HG03469 (cell line): ENCODE measurements at regions not wholly inside any gene's neighbourhood (a gene's known extent, or its start where the extent isn't known, plus 50 kb on each side); places are given as distances from the start of the nearest gene placed in this dataset.

Source experiments
- ATAC-seq: cut with Tn5 transposase; IDR thresholded peaks from one replicate; pipeline ENCODE4 v1.9.1; 2021; ENCODE audit warnings: mild to moderate bottlenecking, moderate library complexity, moderate number of reproducible peaks; ENCODE audit not compliant: unreplicated experiment

DNA sequence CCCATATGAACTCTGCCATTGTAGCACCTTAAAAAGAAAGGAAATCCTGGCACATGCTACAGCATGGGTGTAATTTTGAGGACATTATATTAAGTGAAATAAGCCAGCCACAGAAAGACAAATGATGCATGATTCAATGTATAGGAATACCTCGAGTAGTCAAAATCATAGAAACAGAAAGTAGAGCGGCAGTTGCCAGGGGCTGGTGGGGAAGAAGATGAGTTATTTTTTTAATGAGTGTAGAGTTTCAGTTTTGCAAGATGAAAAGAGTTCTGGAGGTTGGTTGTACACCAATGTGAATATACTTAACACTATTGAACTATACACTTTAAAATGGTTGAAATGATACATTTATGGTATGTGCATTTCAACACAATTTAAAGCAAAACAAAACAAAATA lies 133.0 kb downstream of the ZDHHC21 start:
- ATAC-seq: no peak

DNA sequence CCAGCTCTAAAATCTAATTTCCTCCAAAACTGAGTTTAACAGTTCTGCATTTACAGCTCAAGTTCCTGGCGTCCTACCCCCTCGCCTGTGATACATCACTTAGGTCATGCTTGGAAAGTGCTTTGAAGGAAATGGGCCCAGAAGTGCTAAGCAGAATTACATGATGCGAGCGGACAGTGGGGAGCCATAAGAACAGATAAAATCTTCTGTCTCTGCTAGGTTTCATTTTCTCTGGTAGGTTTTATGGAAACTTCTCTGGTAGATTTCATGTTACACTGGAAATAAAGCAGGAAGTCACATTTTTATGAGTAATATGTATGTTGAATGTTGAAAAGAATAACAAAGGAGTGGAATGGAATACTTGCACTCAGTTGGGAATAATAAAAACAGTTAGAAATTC lies 138.3 kb downstream of the ZDHHC21 start:
- no peak for ATAC-seq

DNA sequence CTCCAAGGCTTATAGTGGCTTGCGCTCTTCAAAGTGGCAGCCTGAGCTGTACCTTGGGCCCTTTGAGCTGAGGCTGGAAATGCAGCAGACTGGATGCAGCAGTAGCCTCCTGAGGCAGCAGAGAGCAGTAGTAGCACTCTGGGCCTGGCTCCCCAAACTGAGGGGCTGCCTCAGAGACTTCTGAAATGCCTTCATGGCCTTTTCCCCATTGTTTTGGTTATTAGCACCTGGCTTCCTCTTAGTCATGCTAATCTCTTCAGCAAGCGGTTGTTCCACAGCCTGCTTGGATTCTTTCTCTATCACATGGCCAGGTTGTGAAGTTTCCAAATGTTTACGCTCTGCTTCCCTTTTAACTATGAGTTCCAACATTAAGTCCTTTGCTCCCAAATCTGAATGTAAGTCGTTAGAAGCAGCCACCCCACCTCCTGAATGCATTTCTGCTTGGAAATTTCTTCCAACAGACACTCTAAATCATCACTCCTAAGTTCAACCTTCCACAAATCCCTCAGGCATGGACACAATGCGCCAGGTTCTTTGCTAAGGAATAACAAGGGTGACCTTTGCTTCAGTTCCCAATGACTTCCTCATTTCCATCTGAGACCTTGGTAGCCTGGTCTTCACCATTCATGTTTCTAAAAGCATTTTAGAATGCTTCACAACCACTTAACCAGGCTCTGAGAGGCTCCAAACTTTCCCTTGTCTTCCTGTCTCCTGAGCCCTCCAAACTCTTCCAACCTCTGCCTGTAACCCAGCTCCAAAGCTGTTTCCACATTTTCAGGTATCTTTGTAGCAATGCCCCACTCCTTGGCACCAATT lies 145.8 kb downstream of the ZDHHC21 start:
- no peak for ATAC-seq

DNA sequence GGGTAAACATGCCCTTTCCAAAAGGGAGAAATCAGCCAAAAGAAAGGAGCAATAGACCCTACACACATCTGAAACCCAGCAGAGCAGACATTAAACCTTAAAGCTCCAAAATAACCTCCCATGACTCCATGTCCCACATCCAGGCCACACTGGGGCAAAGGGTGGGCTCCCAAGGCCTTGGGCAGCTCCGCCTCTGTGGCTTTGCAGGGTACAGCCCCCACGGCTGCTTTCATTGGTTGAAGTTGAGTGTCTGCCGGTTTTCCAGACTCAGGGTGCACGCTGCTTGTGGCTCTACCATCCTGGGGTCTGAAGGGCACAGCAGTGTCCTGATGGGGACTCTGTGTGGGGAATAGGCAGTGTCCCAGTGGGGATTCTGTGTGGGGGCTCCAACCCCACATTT lies 146.5 kb downstream of the ZDHHC21 start:
- ATAC-seq: no peak

DNA sequence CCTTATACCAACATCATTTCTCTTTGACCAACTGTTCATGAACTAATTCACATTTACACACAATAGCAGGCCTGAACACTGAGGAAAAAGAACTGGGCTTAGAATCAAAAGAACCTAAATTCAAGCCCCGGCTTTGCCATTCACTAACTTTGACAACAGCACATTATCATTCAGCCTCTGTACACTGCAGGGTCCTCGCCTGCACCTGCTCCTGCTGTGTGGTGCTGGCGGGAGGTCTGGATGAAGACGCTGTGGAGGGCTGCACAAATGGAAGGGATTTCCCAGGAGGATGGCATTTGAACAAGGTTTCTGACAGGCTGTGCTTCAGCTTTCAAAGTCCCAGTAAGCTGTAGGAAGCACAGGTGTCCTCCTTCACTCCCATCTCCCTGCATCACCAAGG lies 151.2 kb downstream of the ZDHHC21 start:
- ATAC-seq: no peak

DNA sequence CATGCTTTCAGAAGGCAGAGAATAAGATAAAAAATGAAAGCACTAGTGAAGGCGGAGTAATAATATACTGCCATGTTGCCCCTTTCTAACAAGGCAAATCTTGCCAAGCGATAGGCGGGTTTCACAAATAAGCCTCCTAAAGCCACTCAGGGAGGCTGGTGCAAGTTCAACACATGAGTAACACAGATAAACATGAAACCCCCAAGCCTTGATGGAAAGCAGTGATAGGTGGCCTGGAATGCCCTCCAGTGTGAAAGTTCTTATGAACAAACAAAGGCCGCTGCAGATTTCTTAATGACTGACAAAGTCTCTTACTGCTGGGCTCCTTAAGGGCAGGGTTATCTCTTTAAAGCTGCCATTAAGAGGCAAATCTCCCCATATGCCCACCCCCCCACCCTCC lies 154.7 kb downstream of the ZDHHC21 start:
- no peak for ATAC-seq

DNA sequence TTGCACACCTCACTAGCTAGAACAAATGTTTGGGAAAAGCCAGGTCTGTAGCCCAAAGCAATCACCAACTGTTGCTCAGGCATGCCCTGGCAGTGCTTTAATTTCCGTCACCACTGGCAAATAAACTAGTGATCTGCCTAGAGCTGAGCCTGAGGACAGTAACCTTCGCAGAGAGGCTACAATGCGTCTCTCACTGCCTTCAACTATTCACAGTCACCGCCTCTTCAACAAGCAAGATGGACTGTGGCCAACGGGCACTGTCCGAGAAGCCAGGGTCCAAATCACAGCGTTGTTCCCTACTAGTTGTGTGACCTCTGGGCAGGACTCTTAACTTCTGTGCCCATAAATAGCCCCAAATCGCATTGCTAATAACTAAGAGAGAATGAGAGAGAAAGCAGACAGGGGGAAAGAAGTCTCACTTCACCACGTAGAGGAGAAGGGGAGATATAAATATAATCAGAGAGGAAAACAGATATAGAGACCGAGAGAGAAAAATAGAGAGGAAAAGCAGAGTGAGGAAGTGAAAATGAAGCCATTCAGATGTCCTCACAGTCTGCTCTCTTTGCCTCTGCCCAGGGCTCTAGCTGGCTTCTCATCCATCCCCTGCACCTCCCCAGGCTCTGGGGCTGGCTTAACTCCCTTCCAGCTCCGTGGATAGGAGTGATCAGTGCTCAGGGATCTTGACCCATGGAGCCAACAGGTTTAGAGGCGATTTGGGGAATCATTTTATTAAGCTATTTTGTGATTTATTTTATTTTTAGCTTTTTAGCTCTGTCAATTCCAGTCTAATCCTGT lies 157.9 kb downstream of the ZDHHC21 start:
- ATAC-seq: no peak

DNA sequence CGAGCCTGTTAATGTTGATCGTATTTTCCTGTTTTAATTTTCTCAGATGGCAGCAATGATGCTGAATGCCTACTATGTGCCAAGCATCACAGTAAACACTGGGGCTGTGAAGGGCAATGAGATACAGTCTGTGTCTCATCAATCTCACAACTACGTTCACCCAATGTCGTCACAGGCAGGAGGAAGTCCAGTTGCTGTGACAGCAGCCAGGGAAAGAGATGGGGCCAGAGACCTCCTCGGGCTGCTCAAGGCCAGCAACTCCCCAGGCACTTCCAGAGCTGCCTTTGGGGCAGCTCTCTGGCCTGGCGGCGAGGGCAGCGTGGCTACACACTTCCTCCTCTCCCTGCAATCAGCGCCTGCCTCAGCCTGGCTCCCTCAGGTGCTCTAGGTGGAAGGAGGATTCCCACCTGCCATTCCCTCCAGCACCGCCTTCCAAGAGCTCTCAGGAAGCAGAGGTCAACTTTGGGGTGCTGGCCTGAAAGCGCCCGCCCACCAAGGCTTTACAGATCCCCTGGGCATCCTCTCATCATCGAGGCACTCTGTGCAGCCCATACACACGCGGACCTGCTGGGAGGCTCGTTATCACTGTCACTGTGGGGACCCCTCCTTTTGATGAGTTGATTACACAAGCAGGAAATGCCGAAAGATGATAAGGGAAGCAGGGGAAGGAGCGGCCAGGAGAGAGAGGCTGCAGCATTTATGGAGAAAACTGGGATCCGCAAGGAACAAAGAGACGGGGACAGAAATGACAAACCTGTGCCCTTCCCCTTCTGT lies 159.2 kb downstream of the ZDHHC21 start:
- no peak for ATAC-seq

DNA sequence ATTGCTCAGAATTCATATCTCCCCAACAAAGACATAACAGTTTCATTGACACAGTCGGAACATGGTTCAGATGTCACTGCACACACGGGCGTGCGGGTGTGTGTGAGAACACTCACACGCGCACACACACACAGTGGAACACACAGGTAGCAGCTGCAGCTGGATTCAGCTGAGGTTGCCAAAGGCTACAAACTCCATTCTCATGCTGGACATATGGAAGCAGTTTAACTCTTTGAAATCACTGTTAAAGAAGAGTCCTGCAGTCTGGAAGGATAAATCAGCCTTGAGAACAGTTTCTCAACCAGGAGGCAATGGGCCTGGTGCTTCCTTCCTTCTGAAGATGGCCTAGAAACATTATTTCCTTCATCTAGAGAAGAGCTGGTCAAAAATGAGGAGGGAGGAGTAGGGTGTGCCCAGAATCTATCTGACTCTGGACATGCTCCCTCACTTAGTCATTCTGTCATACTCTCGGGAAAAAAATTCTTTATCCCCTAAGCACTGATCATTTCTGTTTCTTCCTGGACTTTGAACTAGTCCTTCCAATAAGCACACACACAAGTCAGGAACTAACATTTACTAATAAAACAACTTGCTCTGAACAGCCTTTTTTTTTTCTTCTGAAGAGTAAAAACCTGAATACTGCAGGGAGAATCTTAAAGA lies 160.6 kb downstream of the ZDHHC21 start:
- no peak for ATAC-seq

DNA sequence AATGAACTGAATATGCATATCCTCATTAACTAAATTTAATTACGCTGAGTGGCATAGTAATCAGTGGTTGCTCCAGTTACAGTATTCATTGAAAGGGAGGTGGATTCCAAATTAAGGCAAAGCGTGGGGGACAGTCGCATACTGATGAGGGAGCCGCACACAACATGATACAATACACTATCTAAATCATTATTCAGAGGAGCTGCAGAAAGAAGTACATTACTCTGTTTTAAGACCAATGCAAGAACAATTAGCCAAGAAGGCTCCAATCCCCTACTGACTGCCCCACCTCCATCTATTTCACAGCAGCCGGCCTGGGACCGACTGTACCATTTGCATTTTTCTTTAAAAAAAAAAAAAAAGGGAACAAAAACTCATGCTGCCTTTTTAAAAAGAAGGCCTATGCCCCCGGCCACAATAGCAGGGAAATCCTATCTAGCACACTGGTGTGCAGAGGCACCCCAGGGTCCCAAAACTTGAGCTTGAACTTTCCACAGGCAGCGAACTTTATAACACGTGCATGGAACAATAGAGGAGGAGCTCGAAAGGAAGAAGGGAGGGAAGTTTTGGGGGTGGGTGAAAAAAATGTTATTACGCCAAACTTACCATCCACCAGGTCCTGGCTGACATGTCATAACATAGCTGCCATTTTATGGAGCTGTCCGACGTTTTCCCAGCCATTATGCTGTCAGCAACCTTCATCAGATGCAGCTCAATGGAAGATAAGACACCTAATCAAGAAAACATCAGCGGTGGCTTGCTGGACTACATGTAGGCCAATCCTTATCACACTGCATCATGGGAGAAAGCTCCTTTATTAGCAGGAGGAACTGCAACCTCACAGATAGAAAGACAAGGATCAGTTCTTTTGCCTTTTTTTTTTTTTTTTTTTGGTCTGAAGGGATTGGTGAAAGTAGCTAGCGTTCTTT lies 161.6 kb downstream of the ZDHHC21 start:
- no peak for ATAC-seq

DNA sequence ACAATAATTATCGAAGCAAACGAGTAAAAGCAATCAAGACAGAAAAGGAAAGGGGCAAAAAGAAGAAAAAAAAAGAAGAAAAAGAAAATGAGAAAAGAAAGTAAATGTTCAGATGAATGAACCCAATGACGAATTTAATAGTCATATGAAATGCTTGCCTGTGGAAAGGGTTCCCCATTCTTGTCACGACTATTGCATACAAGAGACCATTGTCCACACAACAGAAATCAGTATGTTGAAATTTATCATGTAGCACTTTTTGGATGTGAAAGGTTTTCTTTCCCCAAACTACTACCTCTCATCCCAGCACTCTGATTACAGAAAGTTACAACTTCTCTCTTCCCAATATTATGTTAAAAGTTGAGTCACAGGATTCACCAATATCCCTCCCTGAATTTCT lies 162.4 kb downstream of the ZDHHC21 start:
- no peak for ATAC-seq

DNA sequence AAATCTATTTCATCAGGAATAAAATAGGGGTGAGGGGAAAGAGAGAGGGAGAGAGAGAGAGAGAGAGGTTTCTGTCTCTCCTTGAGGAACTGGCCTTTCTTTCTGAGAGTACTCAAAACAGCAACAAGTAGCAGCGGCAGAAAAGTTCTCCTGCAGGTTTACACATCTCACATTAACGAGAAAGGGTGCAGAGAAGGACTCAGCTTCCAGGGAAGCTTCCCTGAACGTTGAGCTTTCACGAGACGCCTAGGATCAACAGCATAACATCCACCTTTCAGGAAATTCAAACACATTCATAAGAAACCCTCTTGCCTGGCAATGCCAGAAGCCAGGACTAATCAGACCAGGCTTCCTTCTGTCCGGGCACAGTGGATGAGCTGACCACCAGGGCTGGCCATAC lies 162.9 kb downstream of the ZDHHC21 start:
- no peak for ATAC-seq

DNA sequence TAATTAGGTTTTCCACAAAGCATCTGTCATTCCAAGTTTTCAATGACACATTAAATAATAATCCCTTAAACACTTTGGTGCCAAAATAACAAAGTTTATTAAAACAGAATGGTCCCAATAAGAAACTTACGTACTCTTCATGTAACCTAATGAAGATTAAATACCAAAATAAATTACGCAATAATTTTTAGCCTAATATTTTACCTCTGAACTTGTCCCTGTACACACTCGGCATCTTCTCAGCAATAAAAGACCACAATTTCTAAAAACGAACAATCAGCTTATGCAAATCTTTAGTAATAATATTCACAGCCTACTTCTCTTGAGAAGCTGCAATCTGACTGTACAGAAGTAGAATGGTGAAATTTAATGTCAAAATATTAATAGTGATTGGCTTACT lies 163.6 kb downstream of the ZDHHC21 start:
- no peak for ATAC-seq

DNA sequence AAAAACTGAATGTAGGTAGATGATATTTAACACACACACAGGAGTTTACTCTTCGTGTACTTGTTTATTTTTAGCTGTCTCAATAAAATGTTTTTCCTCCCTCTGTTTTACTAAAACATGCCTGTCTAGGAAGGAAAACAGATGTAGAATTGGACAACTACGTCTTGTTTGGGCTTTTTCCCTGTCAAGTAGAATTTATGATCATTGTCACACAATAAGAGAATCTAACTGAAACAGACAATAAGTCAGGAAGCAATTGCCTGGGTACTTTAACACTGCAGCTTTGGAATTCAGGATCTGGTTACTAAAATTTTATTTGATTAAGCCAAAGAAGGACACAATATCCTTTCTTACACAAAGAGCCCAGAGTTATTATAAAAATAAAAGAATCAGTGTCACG lies 164.2 kb downstream of the ZDHHC21 start:
- no peak for ATAC-seq

DNA sequence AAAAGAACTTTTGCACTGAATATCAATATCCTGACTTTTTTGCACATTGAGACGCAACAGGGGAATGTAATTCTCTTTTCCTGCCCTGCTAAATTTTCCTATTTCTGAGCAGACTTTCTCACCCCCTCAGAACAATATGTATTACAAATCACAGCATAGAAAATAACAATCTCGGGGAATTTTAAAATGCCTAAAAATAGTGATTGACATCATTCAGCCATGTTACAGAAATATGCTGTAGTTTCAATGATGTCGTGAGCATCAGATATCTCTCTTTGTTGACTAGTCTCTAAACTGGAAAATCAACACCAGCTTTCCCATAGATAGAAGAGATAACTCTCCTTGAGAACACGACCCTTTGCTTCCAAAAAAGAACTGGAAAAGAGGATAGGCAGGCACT lies 166.7 kb downstream of the ZDHHC21 start:
- ATAC-seq: no peak

DNA sequence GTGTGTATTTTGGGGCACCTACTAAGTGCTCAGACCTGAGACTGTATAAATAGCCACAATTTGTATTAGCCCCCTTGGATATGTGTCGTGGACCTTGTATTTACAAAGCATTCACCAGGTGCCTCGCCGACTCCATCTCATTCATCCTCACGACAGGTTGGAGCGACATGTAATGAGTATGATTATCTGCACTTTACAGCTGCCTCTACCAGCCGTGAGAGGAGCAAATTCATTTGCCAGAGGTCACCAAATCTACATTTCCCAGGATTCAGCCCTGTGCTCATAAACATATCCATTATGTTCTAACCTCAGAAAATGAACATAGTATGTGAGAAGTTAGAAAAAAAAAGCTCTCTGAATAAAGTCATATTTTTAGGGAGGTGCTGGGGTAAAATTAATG lies 167.4 kb downstream of the ZDHHC21 start:
- ATAC-seq: no peak

DNA sequence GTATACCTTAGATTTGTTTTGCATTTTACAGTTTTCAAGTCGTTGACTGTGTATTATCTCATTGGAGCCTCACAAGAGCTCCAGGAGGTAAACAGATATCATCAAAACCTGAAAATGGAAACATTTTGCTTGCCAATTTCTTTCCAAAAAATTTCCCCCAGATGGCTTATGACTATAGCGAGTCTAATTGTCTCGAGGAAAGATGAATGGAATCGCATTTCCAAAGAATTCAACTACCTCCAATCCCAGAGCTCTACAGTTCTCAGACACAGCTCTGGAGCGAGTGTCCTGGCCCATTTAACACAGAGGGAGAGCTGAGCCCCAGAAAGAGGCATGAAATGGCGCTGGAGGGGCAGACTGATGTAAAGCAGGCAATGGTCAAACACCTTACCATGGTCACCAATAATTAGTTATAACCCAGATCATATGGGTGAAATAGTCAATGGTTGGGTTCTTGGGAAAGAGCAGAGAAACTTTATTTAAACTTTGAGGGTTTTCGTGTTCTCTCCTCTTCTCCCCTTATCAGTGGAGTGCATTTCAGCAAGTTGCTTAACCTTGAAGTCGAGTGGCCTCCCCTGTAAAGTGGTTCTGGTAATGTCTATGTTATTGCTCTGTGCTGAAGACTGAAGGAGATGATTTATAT lies 168.2 kb downstream of the ZDHHC21 start:
- no peak for ATAC-seq

DNA sequence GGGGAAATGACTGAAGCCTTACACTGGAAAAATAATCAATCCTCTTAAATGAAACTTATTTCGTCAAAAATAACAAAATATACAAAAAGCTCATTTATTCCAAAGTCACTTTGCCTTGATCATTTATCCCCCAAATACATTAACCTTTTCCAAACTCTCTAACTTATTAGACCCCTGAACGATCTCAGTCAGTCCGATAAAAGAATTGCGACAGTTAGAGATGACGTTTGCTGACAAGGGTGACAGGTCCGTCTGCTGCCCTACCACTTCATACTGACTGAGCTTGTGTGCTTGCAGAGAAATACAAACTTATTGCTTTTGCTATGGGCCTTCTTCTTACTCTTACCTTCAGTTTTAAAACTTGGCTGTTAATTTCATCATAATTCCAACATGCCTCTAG lies 169.7 kb downstream of the ZDHHC21 start:
- ATAC-seq: no peak

DNA sequence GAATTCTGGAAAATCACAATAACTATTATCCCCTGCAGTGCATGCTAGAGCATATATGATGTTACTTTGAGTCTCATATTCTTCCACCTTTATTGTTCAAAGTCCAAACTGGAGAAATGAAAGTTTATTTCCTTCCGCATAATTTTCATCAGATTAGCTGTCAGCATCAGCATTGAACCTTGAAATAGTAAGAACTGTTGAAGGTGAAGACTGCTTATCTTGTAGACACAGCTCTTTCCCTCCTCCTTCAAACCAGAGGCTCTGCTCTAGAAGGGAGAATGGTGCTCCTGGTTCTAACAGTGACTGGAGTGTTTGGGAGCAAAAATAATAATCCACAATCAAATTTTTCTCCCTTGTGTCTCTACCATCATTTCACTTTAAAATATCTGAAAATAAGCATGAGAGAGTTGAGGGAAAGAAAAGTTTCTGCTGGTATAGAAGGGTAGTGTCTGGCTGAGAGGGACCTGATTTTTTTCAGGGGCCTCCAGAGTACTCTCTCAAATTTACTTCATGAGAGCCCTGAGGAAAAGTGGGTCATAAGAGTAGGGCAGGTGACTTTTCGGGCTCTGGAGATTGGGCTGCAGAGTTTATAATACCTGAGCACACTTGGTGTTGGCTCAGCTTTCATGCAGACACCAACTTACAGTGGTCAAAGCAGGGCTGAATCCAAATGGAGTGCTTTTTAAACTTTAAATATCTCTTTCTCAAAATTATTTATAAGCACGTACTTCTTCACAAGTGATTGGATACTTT lies 170.4 kb downstream of the ZDHHC21 start:
- no peak for ATAC-seq
